ENCODE measurements at regions not wholly inside any gene's neighbourhood (a gene's known extent, or its start where the extent isn't known, plus 50 kb on each side); places are given as distances from the start of the nearest gene placed in this dataset.
"Not testable (repeated sequence)": the region's sequence is repeated elsewhere in the genome, so short reads cannot be mapped to it uniquely, and the experiment has no call there.

GRCh38 chr5:168093200-168093910 is 198.1 kb upstream of the WWC1 start:
- DNase-seq = no peak

GRCh38 chr5:168096525-168096924 is 194.9 kb upstream of the WWC1 start:
- DNase-seq = no peak

GRCh38 chr5:168097876-168098653 is 193.4 kb upstream of the WWC1 start:
- DNase-seq = no peak

- no peak for DNase-seq
These were observed 190.1 kb upstream of the WWC1 start for GRCh38 chr5:168101352-168101751.

GRCh38 chr5:168103018-168103417 is 188.4 kb upstream of the WWC1 start:
- DNase-seq = not testable (repeated sequence)

- no peak for DNase-seq
These were observed 187.1 kb upstream of the WWC1 start for GRCh38 chr5:168104350-168104749.

GRCh38 chr5:168104811-168105481 is 186.5 kb upstream of the WWC1 start:
- no peak for DNase-seq

GRCh38 chr5:168106008-168106761 is 185.3 kb upstream of the WWC1 start:
- DNase-seq = no peak

- DNase-seq = no peak
These were observed 182.0 kb upstream of the WWC1 start for GRCh38 chr5:168109441-168109840.

GRCh38 chr5:168110384-168110783 is 181.1 kb upstream of the WWC1 start:
- no peak for DNase-seq

- DNase-seq = no peak
These were observed 180.3 kb upstream of the WWC1 start for GRCh38 chr5:168110870-168111832.

GRCh38 chr5:168114444-168115017 is 176.9 kb upstream of the WWC1 start:
- DNase-seq = peak; percentile 27

- DNase-seq = no peak
These were observed 174.0 kb upstream of the WWC1 start for GRCh38 chr5:168117469-168117868.

GRCh38 chr5:168118042-168118668 is 173.3 kb upstream of the WWC1 start:
- DNase-seq = no peak

GRCh38 chr5:168120401-168121137 is 170.9 kb upstream of the WWC1 start:
- no peak for DNase-seq

GRCh38 chr5:168121138-168121494 is 170.3 kb upstream of the WWC1 start:
- no peak for DNase-seq

GRCh38 chr5:168123631-168124528 is 167.6 kb upstream of the WWC1 start:
- DNase-seq = no peak

- no peak for DNase-seq
These were observed 165.8 kb upstream of the WWC1 start for GRCh38 chr5:168125445-168126199.

Measured in CD4-positive, alpha-beta T cell treated with Interleukin-17A for 1 hour (primary cell).